WI38 (cell line): ENCODE measurements at regions not wholly inside any gene's neighbourhood (a gene's known extent, or its start where the extent isn't known, plus 50 kb on each side); places are given as distances from the start of the nearest gene placed in this dataset.

ENCODE experiments used
- H3K4me3 ChIP-seq: 2 replicates; pipeline ENCODE4 v1.5.1; 2011; ENCODE audit warnings: low read depth, mild to moderate bottlenecking, control low read depth, low read length
- CTCF ChIP-seq: IDR thresholded peaks from 2 replicates; pipeline ENCODE4 v1.5.1; 2012; ENCODE audit warnings: low read depth, mild to moderate bottlenecking, control low read depth, low read length

GRCh38 chr5:8868283-8868682, 677.6 kb downstream of the SEMA5A start:
- H3K4me3 ChIP-seq = no peak overlapping the region
- TF ChIP-seq CTCF = no peak

- no peak for TF ChIP-seq CTCF
- H3K4me3 ChIP-seq = no peak overlapping the region
Measured at GRCh38 chr5:8869932-8870331, 675.9 kb downstream of the SEMA5A start.

DNA sequence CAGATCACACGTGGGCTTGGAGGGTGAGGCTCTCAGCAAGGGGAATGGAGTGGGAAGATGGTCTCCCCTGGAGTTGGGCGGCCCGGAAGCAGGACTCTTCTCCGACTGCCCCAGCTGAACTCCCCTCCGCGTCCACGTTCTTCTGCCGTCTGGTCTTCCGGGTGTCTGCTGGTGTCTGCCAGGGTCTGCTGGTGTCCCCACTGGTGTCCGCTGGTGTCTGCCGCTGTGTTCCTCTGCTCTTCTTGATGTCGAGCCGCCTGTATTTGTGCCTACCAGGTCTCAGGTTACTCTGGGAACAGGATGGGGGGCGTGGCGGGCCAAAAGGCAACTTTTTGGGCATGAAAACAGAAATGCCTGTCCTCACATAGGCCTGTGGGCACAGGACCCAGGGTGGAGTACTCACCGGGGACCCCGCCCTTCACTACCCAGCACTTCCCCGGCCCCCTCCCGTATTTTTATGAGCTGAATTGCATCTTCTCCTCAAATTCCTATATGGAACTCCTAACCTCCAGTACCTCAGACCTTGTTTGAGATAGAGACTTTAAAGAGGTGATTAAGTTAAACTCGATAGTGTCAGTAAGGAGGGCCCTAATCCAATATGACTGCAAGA, 675.4 kb downstream of the SEMA5A start:
- no peak for TF ChIP-seq CTCF
- H3K4me3 ChIP-seq = no peak overlapping the region

DNA sequence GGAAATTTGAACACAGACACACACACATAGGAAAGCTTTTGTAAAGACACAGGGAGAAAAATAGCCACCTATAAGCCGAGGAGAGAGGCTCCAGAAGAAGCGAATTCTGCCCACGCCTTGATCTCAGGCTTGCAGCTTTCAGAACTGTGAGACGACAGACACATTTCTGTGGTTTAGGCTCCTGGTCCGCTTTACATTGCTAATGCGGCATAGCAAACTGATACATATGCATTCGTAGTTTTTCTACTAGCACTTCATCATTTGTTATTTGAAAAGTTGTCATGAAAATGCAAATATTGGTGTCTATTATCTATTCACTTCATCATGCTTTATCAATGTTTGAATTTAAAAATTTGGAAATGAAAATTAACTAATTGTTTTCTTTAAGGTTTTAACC, 674.9 kb downstream of the SEMA5A start:
- H3K4me3 ChIP-seq = no peak overlapping the region
- TF ChIP-seq CTCF = no peak

GRCh38 chr5:8871446-8871845, 674.4 kb downstream of the SEMA5A start:
- no peak for TF ChIP-seq CTCF
- H3K4me3 ChIP-seq = no peak overlapping the region

- no peak overlapping the region for H3K4me3 ChIP-seq
- TF ChIP-seq CTCF = no peak
Measured at GRCh38 chr5:8875722-8876121, 670.2 kb downstream of the SEMA5A start.

GRCh38 chr5:8879248-8879647, 666.6 kb downstream of the SEMA5A start:
- H3K4me3 ChIP-seq = no peak overlapping the region
- no peak for TF ChIP-seq CTCF
